M059J (cell line): ENCODE measurements at regions not wholly inside any gene's neighbourhood (a gene's known extent, or its start where the extent isn't known, plus 50 kb on each side); places are given as distances from the start of the nearest gene placed in this dataset.

Source experiments
- DNase-seq: peaks from one replicate; pipeline ENCODE4 v3.0.0-alpha.2; 2012; ENCODE audit warnings: low read depth

DNA sequence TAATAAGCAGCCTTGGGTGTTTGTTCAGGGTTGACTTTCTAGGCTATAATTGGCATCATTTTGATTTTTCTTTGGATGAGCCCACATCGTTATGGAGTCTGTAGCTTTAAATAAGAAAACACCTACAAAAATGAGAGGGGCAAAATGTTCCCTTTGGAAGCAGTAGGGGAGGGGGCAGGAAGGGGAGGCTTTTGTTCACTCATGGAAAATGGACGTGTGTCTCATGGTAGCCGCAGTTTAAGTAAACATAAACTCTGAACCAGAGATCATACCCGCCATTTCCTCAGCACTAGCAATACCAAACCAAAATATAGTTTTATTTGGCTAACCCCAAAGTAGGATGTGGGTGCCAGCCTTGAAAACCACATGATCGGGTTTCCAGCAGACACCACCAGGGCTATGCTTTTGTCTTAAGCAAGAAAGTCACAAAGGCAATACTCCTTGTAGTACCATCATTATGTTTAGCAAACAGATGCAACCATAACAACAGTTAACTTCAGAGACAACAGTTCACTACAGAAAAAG lies 572.5 kb upstream of the JAG1 start:
- peak; percentile 43 for DNase-seq

DNA sequence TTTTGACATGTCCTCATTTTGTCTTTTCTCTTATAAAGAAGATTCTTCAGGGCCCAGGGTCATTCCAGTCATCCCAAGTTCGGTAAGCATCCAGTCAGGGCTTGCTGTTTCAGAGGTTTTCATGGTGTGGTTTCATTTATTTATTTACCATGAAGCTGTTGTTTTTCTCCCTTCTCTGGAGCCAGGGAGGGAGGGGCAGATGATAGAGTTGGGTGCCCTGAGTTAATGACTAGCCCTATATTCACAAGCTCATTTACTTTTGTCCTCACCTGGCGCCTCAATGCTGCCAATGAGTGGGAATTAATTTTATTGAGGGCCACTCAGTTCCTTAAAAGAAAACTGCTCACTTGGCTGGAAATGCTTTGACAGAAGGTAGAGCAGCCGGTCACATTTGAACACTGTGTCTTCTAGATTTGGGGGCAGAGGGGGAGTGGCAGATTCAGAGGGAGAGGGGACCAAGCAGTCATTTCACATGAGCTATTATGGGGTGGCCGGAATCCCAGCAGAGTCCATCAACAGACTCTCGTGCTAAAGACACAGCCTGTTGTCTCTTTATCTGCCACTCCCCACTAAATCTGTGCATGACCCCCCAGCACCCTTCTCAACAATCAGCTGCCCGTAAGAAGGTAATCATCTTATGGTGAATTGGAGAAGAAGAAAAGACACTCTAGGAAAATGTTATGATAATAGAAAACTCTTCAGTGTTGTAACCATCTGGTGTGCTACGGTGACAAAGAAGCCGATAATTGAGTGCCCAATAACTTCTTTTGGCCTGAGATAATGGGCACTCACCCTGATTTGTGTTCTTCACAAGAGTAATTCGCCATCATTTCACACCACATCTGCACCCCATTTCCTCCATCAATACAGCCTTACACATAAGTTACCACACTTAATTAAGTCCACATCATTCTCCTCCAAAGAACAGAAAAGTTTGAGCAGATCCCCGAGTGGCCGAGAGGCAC lies 573.5 kb upstream of the JAG1 start:
- DNase-seq = no peak

DNA sequence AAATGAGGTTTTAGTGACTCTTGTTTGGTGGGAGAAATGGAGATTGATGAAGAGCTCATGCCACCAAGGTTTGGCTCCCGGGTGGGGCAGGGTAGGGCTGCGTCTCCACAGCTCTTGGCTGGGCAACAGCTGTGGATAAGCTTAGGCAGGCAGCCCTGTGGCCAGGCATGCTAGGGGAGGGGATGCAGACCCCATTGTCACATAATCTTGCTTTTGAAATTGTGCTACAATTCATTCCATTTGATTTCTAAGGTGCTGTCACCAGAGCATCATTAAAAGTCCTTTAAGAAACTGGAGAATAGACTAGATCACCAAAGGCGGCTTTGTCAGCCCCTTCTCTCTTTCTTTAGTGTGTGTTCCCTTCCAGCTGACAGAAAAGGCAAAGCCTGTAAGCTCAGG lies 574.2 kb upstream of the JAG1 start:
- no peak for DNase-seq

DNA sequence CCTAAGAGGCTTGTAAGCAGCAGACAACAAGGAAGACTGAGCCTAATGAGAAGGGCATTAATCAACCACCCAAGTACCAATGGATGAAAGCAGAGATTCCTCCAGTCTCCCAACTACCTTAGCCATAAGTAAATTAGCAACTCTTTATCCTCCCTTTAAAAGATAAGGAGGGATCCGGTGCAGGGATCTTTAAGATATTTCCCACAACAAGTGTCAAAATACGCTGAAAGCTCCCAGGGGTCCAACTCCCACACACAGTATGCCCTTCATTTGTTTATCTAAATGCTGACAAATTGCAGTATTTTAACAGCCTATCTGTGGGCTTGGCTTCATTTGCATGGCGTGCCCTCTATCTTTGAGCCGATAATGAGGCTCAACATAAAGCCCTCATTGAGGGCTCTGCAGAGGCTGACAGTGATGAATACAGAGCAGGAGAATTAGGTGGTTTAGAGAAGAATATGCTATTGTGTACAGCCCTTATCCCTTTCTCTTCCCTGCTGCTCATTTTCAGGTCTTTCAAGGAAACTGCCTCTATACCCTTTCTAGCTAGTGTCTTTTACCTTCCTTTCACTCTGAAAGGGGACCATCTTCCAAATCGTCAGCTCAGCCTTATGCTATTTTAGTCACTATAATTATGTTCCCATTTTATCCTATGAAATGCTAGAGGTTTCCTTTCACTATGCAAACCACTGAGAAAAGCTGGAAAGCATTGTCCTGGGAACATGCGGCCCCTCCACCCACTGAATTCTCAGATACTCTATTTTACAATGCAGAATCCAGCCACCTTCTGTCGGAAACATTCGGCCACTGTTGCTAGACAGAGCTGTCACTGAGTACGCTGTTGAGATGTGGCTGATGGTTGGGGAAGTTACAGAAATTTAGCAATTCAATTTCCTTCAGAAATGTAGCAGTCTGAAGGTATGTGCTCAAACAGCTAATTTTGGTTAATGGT lies 575.2 kb upstream of the JAG1 start:
- DNase-seq = no peak

DNA sequence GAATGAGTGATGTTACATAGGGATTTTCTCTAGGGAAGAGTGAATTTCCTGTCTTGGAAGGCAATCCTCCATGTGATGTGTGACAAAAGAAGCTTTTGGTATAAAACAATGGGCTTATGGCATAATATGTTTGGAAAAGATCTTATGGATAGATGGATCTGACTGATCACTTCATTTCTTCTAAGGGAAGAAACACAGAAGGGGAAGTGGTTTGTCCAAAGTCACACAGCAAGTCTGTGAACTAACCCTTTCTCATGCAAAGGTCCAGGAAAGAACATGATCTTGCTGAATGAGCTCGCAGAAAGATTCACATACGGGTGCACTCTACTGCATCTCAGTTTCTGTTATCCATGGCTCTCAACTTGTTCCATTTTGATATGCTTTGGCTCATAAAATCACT lies 575.9 kb upstream of the JAG1 start:
- no peak for DNase-seq

DNA sequence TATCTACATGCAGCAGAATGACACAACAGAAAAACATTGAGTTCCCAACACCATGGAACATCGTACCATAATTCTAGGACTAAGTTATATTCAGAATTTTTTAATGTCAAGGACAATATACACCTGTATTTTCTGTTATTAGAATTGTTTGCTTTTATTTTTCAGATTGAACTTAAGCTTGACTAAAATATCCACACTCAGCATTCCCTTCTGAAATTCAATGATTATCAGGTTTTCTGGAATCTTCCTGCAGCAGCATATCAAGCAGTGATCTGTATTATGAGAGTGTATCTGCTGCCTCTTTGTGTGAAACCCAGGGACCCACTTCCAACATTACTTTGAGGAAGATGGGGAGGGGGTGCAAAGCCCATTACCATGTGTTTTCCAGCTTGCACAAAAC lies 578.6 kb upstream of the JAG1 start:
- no peak for DNase-seq

DNA sequence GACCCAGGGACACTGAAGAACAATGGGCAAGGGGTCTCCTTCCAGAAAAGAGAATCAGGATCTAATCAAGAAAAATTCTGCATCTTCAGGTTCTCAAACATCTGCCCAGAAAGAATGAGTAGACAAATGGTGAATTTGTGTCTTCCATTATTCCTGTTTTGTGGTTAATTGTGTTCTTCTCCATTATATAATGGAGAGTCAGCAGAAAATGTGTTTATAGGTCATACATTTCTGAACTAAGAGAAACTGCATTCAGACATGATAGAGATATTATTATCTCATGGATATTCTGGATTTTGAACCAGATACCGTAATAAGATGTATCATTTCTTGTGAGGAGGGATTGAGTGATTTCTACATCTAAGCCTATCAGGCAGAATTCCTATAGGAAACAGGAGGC lies 581.7 kb upstream of the JAG1 start:
- DNase-seq = no peak

DNA sequence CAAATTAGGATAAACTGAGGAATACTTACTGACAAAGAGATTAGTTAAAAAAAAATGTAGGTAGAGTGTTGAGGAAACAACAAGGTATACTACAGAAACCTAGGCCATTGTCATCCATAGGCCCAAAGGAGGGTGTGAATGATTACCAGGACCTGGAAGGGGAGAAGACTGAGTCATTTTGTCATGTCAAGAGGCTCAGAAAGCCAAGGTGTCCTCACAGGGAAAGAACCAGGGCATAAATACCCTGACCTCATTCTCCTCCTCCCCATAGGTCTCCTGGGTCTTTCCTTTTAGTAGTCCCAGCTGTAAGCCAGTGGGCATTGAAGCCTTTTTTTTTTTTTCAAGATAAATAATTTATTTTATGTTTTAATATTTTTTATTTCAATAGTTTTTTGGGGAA lies 582.1 kb upstream of the JAG1 start:
- DNase-seq = no peak

DNA sequence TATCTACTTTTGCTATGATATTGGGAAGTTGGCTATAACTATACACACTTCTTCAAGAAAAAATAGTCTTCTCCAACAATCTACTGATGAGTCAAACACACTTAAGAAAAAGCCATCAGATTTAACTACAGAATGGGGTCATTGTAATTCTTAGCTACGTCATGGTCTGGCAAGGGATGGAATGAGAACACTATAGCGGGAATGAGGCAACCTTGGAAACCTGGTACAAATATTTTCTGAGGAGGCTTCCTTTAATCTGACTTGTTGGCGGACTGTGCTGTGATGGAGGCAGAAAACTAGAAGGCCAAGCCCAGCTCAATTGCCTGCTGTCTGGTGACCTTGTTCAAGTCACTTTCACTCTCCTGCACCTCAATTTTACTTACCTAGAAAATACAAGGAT lies 586.8 kb upstream of the JAG1 start:
- DNase-seq = peak; percentile 30

DNA sequence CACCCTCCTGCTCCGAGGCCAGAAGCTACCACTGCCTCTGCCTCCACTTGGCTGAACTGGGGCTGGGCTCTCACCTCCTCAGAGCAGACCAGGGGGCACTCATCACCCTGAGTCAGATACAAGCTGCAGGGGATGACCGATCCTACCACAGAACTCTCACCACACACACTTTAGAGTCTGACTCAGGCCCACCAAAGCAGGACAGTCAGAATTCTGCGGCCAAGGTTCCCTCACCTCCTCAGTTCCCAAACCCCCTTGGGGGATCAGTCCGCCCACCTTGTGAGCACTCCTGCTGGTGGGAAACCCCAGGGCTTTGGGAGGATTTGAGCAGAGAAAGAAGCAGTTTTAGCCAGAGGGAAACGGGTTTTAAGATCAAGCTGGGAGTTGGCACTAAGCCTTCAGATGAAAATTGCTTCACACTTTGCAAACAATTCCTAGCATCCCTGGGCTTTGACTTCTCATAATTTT lies 587.8 kb upstream of the JAG1 start:
- peak; percentile 97 for DNase-seq

DNA sequence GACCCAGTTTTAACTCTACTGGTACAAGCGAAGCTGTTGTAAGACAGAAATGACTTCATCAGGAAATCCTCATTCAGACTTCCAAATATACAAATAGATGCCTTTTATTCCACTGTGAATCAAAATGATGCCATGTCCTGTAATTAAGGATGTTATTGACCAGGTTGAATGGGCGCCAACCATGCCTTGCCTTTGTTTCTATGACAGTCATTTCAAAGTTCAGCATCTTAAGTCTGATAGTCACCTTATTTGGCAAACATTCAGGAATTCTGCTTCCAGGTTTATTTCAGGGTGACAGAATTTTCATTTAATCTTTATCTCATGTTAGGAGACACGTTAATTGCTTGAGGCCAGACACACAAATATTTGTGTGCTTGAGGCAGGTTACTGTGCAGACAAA lies 592.8 kb upstream of the JAG1 start:
- DNase-seq = peak; percentile 46

DNA sequence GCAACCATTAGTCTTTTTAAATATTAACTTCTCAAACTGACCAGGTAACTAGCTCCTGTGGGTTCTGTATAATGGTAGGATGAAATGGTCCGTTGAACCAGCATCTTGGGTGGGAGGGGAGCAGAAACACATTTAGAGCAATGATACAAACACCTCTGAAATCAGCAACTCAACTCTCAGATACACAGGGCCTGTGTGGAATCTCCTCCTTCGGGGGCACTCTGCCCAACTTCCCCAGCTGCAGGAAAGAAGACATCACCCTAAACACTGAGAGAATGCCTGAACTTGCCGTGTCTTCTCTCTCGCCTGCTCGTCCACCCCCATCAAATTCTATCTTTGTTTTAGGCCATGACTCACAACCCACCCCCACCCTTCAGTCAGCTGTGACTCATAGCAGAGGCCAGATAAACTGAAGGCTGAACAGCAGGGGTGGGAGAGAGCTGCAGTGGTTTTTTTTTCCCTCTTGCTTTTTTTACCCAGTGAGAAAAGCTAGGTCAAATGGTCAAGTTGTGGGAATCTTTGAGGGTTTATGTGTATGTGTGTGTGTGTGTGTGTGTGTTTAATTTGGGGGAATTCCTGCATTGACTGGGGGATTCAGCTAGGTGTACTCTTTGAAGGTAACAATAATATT lies 593.4 kb upstream of the JAG1 start:
- DNase-seq = peak; percentile 99

DNA sequence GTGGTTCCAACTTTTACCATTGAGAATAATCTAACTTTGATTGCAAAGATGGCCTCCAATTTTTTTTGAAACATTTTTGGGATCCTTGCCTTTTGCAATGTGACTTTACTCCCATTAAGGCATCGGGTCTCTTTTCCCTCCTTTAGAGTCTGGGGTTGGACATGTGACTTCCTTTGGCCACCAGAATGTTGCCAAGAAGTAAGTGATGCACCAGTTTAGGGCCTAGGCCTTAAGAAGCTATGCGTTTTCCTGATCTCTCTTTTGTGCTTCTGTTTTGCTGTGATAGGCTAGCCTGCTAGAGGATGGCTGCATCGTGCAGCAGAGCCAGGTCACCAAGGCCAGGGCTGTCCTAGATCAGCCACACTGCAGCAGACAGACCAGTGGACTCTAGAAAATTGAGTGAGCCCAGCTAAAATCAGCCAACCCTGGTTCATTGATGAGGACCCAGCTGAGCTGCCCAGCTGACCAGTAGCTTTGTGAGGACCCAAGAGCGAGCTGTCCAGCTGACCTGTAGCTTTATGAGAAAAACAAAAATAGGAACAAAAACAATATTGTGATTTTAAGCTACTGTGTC lies 594.0 kb upstream of the JAG1 start:
- DNase-seq = no peak

DNA sequence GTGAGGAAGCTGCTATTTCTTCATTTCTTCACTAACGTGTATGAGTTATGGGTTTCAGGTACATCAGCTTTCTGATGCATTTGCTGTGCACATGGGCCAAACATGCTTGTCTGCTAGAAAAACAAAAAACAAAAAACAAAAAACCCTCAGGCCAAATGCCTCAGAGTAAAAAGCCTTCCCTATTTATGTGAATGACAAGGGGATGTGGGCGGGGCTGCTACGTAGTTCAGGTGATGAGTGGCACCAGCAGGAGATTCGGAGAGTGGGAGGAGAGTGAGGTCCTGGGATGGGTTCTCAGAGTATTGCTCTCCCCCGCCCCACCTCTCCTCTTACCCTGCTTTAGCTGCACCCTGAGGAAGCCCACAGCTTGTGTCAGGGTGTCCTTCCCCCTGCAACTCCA lies 596.8 kb upstream of the JAG1 start:
- DNase-seq = no peak

DNA sequence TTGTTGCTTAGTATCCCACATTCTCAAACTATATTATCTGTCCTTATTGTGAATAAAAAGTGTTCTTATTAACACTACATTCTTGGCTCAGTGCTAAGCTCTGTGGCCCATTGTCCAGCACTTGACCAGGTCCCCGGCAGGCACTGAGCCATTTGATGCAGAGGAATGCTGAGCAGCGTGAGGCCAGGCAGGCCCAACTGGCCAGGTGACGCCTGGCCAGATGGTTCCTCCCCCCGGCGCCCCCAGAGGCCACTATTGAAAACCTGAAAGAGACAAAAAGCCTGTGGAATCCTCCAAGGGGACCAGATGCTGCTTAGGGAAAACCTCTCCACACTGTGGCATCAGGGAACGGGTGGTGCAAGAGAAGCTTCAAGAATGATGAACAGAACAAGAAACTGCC lies 597.5 kb upstream of the JAG1 start:
- DNase-seq = no peak

DNA sequence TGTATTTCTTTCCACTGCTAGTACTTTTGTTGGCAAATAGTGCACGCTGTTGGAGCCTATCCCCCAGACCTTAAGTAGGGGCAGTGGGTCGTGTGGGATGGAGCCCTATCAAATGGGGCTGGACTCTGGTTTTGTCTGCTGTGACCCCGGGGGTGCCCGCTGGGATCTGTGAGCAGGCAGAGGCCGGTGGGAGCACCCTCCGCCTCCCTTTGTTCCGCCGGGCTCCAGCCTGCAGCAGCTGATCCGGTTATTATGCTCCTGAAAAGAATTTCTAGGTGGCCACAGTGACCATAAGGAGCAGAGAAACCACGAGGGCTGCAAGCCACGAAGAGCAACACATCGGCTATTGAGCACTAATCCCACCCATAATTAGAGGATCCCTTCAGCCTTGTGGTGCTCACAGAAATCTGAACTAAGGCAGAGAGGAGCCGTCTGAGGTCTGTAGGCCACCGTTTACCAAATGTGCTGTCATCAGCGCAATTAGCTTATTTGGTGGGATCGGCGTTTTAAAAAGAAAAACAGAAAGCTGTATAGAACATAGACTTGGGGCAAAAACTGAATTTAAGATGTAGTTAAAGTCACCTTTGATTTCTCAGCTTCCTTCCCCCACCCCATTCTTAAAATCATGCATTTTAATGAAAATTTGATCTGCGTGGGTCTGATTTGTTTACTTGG lies 598.3 kb upstream of the JAG1 start:
- DNase-seq = no peak

DNA sequence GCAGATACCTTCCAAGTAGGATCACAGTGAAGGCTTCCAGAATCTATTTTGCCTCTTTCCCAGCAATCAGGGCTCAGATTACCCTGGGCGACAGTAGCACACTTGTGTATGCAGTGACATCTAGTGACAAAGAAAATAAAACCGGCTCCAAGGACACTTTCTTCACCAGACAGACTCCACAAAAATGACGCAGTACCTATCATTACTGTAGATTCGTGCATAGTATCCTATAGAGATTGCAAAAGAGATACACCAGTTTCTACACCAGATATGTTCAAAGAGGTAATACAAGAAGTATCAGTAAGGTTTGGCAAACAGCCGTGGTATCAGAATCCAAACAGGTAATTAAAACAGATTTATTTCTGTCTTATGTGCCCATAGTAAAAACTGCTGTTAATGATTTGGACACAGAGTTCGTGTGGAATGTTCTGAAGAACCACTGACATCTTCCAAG lies 600.4 kb upstream of the JAG1 start:
- DNase-seq = peak; percentile 81

DNA sequence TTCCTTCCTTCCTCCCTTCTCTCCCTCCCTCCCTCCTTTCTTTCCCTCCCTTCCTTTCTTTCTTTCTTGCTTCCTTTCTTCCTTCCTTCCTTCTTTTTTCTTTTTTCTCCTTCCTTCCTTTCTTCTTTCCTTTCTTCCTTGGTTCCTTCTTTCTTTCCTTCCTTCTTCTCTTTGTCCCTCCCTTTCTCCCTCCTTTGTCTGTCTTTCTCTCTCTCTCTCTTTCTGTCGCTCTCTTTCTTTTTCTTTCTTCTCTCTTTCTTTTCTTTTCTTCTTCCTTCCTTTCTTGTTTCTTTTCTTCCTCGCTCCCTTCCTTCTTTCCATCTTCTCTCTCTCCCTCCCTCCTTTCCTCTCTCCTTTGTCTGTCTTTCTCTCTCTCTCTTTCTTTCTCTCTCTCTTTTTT lies 601.9 kb upstream of the JAG1 start:
- no peak for DNase-seq

DNA sequence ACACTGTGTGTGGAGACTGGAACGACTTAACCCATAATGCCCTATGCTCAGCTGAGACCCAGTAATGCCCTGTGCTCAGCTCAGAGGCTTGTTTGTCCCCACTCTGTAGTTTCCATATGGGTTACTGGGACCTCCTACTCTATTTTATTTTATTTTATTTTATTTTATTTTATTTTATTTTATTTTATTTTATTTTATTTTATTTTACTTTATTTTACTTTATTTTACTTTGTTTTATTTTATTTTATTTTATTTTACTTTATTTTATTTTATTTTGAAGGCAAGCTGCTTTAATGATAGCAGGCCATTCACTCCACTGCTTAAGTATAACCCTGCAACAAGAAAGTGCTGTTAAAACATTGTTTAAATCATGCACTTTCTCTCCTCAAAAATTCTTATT lies 603.4 kb upstream of the JAG1 start:
- DNase-seq = no peak

DNA sequence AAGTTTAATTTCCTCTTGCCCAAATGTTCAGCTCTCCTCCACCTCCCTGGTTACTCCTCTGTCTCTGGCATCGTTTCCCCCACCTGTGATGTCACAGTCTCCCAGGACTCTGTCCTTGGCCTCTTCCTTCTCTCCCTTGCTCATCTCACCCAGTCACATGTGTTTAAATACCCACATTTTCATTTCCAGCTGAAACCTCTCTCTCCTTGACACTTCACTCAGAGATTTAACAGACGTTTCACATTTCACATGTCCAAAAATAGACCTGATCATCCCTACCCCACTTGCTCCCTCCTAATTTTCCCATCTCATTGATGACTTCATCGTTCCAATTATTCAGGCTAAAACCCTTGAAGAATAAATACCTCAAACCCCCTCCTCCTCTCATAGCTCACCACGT lies 604.1 kb upstream of the JAG1 start:
- DNase-seq = no peak

DNA sequence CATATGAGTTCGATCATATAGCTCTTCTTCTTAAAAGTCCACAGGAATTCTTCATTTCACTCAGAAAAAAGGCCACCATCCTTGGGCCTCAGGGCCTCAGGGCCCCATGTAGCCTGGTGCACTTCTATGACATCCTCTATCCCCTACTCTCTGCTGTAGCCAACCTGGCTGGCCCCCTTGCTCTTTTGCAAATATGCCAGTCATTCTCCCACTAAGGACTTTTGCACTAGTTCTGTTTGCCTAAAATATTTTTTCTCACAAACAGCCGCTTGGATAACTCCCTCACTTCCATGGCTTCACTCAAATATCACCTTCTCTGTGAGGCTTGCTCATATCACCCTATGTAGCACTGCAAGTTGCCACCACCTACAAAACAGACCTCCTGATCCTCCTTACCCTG lies 604.7 kb upstream of the JAG1 start:
- DNase-seq = no peak
